ENCODE measurements at regions not wholly inside any gene's neighbourhood (a gene's known extent, or its start where the extent isn't known, plus 50 kb on each side); places are given as distances from the start of the nearest gene placed in this dataset.
A peak's percentile ranks its signal among the peaks of the same experiment; 100 is the strongest.

DNA sequence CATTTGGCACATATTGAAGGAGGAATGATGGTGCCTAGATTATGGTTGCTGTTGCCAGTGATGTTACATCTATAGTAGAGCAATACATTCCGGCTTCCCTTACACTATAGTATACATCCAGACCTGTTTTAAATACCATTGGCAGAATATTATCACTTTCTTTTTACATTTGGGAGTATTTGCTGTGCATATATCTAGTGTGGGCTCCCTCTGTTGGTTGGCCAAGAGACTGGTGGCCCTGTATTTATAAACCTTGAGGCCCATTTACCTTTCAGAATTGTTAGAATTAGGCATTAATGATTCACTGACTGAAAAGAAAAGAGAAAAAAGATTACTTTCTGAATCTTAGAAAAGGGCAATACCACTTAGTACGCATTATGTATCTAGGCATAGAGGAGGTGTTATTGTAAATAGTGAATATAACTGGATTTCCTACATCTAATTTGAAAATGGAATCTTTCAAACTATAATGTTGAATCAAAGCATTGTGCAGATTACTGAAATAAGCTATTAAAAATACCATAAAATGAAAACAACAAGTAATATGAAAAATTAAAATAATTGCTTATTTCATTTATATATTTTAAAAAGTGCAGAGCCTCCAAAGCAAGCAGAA, 628.8 kb upstream of the MAN1A1 start:
- ChIA-PET POLR2A (ENCODE audit: low non-redundant PET) (no interaction called here), CTCF (interaction anchor here (0.6 to 1.1 kb wide), 3 partner anchors 236 to 336 kb away, joined by 3 to 4 read pairs (median 3); no protein-coding TSS in a partner anchor)
- DNase-seq (ENCODE audit: low spot score) = peak; percentile 8
- TF ChIP-seq CTCF (conservative IDR thresholded peaks at IDR 0.05; ENCODE audit: low read depth) = peak; percentile 53
- no peak overlapping the region for H3K27ac ChIP-seq

DNA sequence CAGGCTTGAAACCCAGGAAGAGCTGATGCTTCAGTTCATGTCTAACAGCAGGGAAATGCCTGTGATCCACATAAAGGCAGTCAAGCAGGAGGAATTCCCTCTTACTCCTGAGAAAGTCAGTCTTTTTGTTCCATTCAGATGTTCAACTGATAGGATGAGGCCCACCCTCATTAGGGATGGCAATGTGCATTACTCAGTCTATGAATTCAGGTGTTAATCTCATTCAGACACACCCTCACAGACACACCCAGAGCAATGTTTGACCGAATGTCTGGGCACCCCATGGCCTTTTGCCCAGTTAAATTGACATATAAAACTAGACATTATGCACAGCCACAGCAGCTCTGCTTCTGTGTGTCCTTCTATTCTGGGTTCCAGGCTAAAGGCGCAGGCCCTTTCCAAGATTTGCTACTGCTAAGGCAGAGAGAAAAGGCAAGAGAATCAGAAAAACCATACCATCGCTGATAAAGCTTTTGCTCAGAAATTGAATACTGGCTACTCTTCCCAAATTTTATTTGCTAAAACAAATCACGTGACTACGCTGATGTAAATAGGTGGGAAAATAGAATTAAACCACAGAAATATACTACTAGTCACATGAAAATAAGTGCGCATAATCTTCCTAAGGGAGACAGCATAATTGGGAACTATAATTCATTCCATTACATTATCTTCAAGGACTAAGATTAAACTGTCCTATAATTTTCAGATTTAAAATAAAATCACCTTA, 625.0 kb upstream of the MAN1A1 start:
- ChIA-PET CTCF (interaction anchor here (0.6 kb wide), 1 partner anchor 845 kb away, joined by 10 read pairs; no protein-coding TSS in a partner anchor), POLR2A (ENCODE audit: low non-redundant PET) (no interaction called here)
- no peak for TF ChIP-seq CTCF (conservative IDR thresholded peaks at IDR 0.05; ENCODE audit: low read depth)
- no peak for DNase-seq (ENCODE audit: low spot score)
- no peak overlapping the region for H3K27ac ChIP-seq

DNA sequence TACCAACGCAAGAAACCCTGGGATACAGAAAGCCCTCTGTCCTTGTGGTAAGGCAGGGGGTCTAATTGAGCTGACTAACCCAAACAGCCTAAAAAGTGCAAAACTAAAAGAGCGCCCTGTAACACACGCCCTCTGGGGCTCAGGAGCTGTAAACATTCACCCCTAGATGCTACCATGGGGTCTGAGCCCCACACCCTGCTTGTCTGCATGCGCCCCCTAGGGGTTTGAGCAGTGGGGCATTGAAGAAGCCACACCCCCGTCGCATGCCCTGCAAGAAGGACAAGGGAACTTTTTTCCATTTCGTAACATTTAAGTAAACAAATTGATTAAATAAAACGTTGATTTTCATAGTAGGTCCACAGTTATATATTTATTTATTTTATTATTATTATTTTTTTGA, 616.9 kb upstream of the MAN1A1 start:
- no peak overlapping the region for H3K27ac ChIP-seq
- DNase-seq (ENCODE audit: low spot score) = no peak
- ChIA-PET POLR2A (ENCODE audit: low non-redundant PET) (no interaction called here), CTCF (no interaction called here)
- no peak for TF ChIP-seq CTCF (conservative IDR thresholded peaks at IDR 0.05; ENCODE audit: low read depth)

- no peak overlapping the region for H3K27ac ChIP-seq
- TF ChIP-seq CTCF (conservative IDR thresholded peaks at IDR 0.05; ENCODE audit: low read depth) = no peak
- POLR2A ChIA-PET (ENCODE audit: low non-redundant PET) = no interaction called here
- CTCF ChIA-PET = no interaction called here
- DNase-seq (ENCODE audit: low spot score) = no peak
Observed at GRCh38 chr6:119965900-119966299, 616.3 kb upstream of the MAN1A1 start.

DNA sequence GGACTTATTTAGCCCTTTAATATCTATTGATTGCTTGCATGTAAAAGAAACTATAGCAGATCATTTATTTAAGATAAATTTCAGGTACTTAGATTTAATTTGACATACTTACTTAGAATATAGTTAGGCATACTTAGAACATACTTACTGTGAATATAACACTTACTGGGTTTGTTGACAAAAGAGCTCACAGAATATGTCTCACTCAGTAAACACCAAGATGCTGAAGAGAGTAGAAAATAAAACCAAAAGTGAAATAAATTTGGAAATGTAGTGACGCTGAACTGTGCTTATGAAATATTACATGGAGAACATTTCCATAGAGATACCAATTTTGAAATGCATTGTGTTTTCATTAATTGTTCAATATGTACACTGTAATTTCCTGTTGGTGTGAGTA, 615.4 kb upstream of the MAN1A1 start:
- no peak for DNase-seq (ENCODE audit: low spot score)
- H3K27ac ChIP-seq = no peak overlapping the region
- TF ChIP-seq CTCF (conservative IDR thresholded peaks at IDR 0.05; ENCODE audit: low read depth) = no peak
- POLR2A ChIA-PET (ENCODE audit: low non-redundant PET) = no interaction called here
- CTCF ChIA-PET = no interaction called here

DNA sequence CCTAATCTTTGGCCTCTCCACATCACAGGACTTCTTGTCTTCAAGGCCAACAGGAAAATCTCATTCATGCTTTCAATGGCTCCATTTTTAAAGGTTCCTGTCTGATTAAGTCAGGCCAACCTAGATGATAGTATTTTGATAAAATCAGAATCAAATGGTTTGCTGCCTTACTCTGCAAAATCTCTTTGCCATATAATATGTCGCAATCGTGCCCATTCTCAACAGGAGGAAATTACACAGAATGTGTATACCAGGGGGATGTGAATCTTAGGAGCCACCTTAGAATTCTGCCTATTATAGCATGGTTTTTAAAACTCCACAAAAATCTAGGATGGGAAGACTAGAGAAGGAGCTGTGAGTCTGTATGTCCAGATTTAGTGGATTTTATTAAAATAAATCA, 612.9 kb upstream of the MAN1A1 start:
- ChIA-PET POLR2A (ENCODE audit: low non-redundant PET) (no interaction called here), CTCF (no interaction called here)
- no peak overlapping the region for H3K27ac ChIP-seq
- TF ChIP-seq CTCF (conservative IDR thresholded peaks at IDR 0.05; ENCODE audit: low read depth) = no peak
- DNase-seq (ENCODE audit: low spot score) = no peak
